ENCODE measurements at regions not wholly inside any gene's neighbourhood (a gene's known extent, or its start where the extent isn't known, plus 50 kb on each side); places are given as distances from the start of the nearest gene placed in this dataset.

- Histone ChIP-seq H3K27me3 (peaks cover 0 to 5% of the 10 kb centered on the region in 2 donors), H3K4me3 (no peak overlapping the region), H3K36me3 (no peaks in the 10 kb centered on the region), H3K27ac (no peak overlapping the region), H3K4me1 (peaks cover 0 to 26% (median 18%) of the 10 kb centered on the region in 4 donors), H3K9me3 (no peaks in the 10 kb centered on the region)
- no peak for TF ChIP-seq CTCF (IDR thresholded peaks at IDR 0.05)
- DNase-seq = no peak
- intact Hi-C loops (cut with DNase I; ENCODE audit: low total_unique reads) = loop anchor here (5.0 kb wide), 1 partner anchor 62 kb away; no protein-coding TSS in a partner anchor
These were observed 198.1 kb upstream of the NFE2L3 start for GRCh38 chr7:25953859-25954258.

- intact Hi-C loops (cut with DNase I; ENCODE audit: low total_unique reads) = loop anchor here (5.0 kb wide), 1 partner anchor 62 kb away; no protein-coding TSS in a partner anchor
- H3K27me3 ChIP-seq = peaks cover 0 to 5% of the 10 kb centered on the region in 2 donors
- no peaks in the 10 kb centered on the region for H3K36me3 ChIP-seq
- H3K27ac ChIP-seq = no peak overlapping the region
- no peak overlapping the region for H3K4me3 ChIP-seq
- H3K4me1 ChIP-seq = peaks cover 0 to 26% (median 17%) of the 10 kb centered on the region in 4 donors
- H3K9me3 ChIP-seq = no peaks in the 10 kb centered on the region
- TF ChIP-seq CTCF (IDR thresholded peaks at IDR 0.05) = no peak
- DNase-seq = no peak
These were observed 197.6 kb upstream of the NFE2L3 start for GRCh38 chr7:25954395-25954794.

GRCh38 chr7:25959168-25959734, 192.7 kb upstream of the NFE2L3 start:
- no peaks in the 10 kb centered on the region for H3K27me3 ChIP-seq
- H3K27ac ChIP-seq = no peak overlapping the region
- no peak for TF ChIP-seq CTCF (IDR thresholded peaks at IDR 0.05)
- no peaks in the 10 kb centered on the region for H3K36me3 ChIP-seq
- no peak for DNase-seq
- intact Hi-C loops (cut with DNase I; ENCODE audit: low total_unique reads) = no loop called here
- H3K4me1 ChIP-seq = peaks cover 0 to 2% (median 0%) of the 10 kb centered on the region in 4 donors
- H3K4me3 ChIP-seq = no peak overlapping the region
- H3K9me3 ChIP-seq = no peaks in the 10 kb centered on the region

DNA sequence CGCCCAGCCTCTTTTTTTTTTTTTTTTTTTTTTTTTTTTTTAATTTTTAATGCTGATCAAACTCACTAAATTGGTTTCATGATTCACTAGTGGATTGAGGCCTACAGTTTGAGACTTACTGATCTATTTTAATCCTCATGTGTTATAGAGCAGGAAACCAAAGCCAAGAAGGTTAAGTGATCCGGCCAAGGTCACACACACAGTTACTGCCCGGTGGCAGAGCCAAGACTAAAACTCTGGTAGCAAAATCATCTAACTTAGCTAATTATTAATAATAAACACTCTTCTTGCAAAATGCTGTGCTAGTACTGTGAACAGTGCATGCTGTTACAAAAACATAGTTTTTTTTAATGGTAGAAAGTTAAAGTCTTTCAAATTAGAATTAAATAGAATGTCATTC, 188.3 kb upstream of the NFE2L3 start:
- no peak overlapping the region for H3K4me3 ChIP-seq
- peaks cover 0 to 15% (median 8%) of the 10 kb centered on the region in 4 donors for H3K4me1 ChIP-seq
- H3K9me3 ChIP-seq = no peaks in the 10 kb centered on the region
- H3K27ac ChIP-seq = no peak overlapping the region
- intact Hi-C loops (cut with DNase I; ENCODE audit: low total_unique reads) = no loop called here
- no peak for DNase-seq
- H3K27me3 ChIP-seq = peaks cover 0 to 5% of the 10 kb centered on the region in 2 donors
- no peaks in the 10 kb centered on the region for H3K36me3 ChIP-seq
- TF ChIP-seq CTCF (IDR thresholded peaks at IDR 0.05) = no peak

- H3K36me3 ChIP-seq = no peaks in the 10 kb centered on the region
- no peak for DNase-seq
- no peaks in the 10 kb centered on the region for H3K9me3 ChIP-seq
- no peak overlapping the region for H3K4me3 ChIP-seq
- H3K27me3 ChIP-seq = peaks cover 0 to 5% of the 10 kb centered on the region in 2 donors
- H3K27ac ChIP-seq = no peak overlapping the region
- no peak for TF ChIP-seq CTCF (IDR thresholded peaks at IDR 0.05)
- H3K4me1 ChIP-seq = peaks cover 0 to 15% (median 8%) of the 10 kb centered on the region in 4 donors
- intact Hi-C loops (cut with DNase I; ENCODE audit: low total_unique reads) = no loop called here
These were observed 187.5 kb upstream of the NFE2L3 start for GRCh38 chr7:25964483-25964991.
